ENCODE measurements at regions not wholly inside any gene's neighbourhood (a gene's known extent, or its start where the extent isn't known, plus 50 kb on each side); places are given as distances from the start of the nearest gene placed in this dataset.

DNA sequence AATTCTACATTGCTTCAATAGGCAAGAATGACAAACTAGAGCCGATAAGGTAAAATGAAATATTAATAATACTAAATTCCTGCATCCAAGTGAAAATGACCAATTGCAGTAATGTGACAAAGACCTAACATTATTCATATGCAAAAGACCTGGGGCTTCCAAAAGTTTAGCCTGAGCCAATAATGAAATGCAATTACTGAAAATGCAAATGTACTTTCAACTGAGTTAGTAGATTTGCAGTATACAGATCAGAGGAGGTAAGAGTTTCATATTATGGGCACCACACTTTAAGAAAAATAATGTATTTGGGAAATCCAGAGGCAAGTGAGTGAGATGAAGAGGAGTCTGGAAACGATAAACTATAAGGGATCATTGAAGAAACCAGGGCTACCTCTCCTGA, 193.7 kb upstream of the GMDS start:
- TF ChIP-seq, protein P1, sequence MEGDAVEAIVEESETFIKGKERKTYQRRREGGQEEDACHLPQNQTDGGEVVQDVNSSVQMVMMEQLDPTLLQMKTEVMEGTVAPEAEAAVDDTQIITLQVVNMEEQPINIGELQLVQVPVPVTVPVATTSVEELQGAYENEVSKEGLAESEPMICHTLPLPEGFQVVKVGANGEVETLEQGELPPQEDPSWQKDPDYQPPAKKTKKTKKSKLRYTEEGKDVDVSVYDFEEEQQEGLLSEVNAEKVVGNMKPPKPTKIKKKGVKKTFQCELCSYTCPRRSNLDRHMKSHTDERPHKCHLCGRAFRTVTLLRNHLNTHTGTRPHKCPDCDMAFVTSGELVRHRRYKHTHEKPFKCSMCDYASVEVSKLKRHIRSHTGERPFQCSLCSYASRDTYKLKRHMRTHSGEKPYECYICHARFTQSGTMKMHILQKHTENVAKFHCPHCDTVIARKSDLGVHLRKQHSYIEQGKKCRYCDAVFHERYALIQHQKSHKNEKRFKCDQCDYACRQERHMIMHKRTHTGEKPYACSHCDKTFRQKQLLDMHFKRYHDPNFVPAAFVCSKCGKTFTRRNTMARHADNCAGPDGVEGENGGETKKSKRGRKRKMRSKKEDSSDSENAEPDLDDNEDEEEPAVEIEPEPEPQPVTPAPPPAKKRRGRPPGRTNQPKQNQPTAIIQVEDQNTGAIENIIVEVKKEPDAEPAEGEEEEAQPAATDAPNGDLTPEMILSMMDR (IDR thresholded peaks at IDR 0.05) = no peak
- TF ChIP-seq POLR2A (IDR thresholded peaks at IDR 0.05) = no peak

Measured in adrenal gland (tissue), 5 donors.